NCI-H460 (cell line): ENCODE measurements at regions not wholly inside any gene's neighbourhood (a gene's known extent, or its start where the extent isn't known, plus 50 kb on each side); places are given as distances from the start of the nearest gene placed in this dataset.
"Not testable (repeated sequence)": the region's sequence is repeated elsewhere in the genome, so short reads cannot be mapped to it uniquely, and the experiment has no call there.

ENCODE experiments used
- DNase-seq: peaks from one replicate; pipeline ENCODE4 v3.0.0-alpha.2; 2016; ENCODE audit warnings: low read depth; ENCODE audit errors: extremely low read depth

DNA sequence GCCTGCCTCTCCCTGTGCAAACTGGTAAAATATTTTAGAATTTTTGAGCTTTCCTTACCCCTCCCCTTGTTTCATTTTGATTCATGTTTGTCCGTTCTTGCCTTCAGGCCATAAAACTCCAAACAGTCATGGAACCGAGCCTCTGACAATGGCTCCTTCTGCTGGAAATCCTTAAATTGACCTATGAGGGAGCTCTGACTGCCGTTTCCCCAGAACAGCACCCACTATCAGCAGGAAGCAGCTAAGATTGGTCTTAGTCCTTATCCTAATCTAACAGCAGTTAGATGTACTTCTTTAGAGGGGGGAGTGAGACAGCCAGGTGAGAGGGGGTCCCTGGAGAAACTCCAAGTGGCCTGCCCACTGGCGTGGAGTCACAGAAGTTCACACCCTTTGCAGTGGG is 106.7 kb downstream of the FAM174A start:
- no peak for DNase-seq

DNA sequence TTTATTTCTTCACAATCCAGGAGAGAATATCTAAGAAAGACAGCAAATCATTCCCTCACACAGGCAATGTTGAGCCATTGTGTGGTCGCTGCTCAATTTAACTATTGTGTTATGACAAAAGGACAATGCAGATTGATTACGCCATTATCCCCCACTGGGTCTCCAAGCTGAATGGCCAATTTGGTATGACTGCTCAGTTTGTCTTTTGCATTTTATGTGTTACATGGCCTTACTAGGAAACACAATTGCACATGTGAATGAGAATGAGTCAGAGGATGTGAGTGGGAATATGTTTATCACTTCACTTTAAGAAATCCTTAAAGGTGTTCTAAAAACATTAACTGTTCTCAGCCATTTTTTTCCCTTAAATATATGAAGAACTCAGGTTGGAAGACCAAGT is 108.3 kb downstream of the FAM174A start:
- no peak for DNase-seq

DNA sequence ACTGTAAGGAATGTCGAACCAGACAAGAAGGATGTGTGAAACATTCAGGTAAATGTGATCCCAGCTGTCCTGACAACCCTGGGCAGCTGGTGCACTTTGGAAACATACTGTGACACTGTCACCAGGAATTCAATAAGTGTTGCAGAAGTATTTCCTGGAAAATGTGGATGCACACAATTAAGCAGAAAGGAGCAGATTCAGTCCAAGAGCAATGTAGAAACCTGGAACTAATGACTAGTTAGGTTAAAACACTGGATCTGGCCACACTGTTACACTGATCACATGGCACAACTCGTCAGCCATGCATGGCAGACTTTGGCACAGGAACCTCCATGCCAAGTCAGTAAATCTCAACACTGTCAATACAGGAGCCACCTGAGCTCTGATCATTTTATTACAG is 109.0 kb downstream of the FAM174A start:
- DNase-seq = no peak

DNA sequence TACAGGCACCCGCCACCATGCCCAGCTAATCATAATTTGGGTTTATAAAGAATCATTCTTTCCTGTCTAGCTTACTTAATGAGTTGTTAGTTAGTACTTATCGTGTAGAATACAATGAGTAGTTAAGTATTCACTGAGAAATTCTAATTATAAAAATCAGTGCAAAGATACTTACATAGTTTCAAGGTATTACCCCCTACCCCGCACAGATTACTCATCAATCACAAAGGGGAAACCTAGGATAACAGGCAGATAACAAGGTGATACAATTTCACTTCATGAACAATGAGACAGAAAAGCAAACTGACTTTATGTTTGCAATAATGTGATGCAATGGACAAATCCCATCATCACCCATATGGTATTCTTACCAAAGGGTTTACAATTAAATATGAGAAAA is 109.6 kb downstream of the FAM174A start:
- no peak for DNase-seq

DNA sequence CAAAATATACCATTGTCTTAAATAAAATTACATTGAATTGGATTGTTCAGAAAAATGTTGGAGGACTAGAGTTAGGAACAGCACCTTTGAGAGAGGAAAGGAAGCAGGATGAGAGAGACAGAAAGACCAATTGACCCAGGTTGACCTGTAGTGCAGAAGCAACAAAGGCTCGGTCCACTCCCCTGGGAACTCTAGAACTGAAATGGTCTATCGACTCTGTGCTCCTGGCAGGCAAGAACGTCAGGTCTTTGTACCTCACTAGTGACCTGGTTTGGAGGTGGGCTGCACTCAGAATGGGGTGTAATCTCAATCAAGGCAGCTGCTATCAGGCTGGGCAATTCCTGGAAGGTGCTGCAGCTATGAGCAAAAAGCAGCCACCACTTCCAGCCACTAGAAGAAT is 110.8 kb downstream of the FAM174A start:
- DNase-seq = no peak

DNA sequence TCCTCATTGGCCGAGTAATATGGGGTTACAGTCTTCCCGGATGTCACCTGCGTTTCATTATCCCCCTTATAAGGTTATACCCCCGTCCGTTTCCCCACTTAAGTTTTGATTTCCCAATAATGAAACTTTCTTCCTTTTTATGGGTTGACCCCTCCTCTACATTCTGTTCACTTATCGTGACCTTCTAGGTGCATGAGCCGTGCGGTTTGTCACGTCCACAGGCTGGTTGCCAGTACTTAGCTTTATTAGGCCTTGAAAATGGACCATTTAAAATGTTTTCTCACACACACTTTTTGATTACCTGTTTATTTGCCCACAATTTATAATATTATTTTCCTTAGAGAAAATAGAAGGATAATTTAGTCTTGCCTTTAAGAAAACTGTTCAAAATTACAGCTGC is 111.5 kb downstream of the FAM174A start:
- no peak for DNase-seq

DNA sequence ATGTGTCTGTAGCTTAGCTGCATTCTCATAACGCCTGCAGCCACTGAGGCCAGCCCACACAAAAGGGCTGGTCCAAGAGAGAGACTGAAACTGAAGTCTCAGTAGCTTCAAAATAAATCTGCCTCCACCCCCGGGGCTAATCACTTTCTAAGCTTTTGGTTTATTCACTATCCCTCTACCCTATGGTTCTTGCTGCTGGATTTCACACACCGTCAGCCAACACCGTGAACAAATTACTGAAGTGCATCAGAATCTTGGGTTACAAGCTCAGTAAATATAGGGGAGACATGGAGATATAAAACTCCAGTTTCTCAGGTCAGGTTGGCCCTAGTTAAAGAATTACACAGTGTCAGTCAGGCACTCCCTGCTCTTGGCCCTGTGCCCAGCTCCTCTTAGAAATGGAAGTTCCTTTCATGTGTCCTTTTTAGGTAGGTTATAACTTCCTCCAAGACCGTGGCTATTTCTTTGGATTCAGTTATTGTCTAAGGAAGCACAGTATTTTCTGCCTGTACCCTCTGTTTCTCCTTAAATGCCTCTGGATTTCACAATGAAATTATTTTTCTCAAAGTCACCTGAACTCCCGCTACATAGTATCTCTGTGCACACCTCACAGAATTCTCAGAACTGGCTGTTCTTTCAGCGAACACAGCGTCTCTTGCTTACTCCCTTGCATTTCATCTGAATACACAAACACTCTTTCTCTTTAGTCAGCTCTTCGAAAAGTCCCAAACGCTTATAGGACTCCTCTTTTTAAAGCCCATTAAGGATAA is 112.5 kb downstream of the FAM174A start:
- no peak for DNase-seq

DNA sequence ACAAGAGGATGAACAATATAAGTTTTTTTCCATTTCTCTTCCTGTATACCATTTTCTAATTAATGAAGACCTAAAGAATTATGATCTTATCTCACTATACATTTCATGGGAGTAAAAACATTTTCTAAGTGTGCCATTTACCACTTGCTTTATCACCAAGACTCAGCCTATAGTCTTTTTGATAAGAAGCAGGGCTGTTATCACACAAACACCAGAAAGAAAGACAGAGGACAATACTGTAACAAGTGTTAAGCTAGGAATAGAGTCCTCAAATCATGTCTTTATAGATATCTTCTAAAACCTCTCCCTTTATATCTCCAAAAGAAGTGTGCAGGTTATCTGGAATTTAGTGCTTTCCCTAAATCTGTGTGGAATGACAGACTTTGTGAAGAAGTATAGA is 119.7 kb downstream of the FAM174A start:
- no peak for DNase-seq

DNA sequence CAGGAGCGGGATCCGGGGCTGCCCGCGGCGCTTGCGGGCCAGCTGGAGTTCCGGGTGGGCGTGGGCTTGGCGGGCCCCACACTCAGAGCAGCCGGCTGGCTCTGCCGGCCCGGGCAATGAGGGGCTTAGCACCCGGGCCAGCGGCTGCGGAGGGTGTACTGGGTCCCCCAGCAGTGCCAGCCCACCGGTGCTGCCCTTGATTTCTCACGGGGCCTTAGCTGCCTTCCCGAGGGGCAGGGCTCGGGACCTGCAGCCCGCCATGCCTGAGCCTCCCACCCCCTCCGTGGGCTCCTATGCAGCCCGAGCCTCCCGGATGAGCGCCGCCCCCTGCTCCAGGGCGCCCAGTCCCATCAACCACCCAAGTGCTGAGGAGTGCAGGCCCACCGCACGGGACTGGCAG is 121.6 kb downstream of the FAM174A start:
- not testable (repeated sequence) for DNase-seq

DNA sequence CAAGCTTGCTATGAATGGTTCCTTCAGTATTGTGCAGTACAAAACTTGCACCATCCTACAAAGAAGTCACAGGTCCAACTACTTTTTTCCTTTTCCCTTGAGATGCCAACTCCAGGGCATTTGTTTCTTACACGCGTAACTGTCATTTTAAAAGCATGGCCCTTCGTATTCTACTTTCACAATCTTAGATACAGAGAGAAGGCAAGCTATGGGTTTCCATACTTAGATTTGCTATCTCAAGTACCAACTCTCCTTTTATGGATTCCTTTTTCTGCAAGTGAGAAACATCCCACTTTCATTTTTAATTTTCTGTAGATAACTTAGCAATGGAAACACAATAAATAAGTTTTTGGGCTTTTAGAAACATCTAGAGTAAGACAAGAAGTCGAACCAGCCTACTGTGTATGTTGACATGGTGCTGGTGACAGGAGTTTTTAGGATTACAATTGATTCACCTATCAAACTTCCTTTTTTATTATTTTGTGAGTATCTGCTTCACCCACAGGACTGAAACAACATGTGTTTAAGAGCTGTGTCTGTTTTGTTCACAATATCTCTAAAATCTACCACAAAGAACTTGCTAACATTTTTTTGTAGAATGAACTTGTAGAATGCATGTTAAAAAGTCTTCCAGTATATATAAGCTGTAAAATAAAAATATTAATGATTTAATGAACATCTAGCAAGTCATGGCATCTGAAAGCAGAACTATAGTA is 124.1 kb downstream of the FAM174A start:
- no peak for DNase-seq

DNA sequence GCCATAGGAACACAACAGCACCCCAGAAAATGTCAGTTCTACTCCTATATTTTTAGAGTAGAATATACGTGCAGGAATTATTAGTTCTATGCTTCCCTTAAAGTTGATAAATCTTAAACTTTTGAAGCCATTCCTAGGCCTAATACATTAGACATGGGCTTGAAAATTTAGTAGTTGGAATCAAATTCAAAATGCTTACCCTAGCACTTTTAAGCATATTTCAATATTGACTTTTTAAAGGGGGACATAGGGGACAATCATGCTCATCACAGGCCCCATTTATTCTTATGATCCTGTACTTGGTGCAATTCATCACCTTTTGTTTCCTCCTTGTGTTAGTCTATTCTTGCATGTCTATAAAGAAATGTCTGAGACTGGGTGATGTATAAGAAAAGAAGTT is 129.0 kb downstream of the FAM174A start:
- DNase-seq = no peak

DNA sequence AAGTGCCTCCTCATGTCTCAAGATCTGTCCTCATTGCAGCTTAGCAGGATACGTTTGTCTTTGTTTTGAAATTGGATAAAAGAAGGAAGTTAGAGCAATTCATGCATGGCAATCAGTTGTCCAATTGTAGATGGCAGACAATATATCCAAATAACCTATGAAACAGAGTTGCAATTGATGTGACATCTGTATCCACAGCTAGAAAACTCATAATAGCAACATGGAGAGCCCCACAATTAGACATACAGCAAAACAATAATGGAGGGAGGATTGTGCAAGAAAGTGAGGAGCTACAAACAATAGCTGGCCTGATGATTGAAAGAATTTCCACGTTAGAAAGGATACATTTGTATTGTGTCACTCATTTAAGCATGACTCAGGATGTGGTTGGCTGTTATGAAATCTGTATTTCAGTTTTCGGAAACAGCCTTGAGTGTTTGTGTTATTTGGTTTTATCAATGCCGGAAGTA is 132.0 kb downstream of the FAM174A start:
- DNase-seq = peak; percentile 18

DNA sequence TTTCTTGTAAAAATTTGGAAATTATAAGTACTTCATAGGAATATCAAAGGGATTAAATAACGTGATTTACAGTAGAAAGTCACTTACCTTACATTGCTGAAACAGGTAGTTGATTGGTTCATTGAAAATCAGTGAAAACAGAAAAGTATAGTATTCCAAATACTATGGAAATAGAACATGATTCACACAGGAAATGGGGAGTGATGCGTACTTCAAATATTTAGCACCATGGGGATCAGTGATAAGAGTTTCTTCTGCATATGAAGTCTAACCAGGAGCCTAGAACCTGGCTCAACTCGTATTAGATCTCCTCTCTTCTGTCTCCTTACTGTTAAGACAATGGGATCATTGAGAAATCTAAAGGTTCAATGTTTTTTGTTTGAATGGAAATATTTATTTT is 133.3 kb downstream of the FAM174A start:
- peak; percentile 4 for DNase-seq

DNA sequence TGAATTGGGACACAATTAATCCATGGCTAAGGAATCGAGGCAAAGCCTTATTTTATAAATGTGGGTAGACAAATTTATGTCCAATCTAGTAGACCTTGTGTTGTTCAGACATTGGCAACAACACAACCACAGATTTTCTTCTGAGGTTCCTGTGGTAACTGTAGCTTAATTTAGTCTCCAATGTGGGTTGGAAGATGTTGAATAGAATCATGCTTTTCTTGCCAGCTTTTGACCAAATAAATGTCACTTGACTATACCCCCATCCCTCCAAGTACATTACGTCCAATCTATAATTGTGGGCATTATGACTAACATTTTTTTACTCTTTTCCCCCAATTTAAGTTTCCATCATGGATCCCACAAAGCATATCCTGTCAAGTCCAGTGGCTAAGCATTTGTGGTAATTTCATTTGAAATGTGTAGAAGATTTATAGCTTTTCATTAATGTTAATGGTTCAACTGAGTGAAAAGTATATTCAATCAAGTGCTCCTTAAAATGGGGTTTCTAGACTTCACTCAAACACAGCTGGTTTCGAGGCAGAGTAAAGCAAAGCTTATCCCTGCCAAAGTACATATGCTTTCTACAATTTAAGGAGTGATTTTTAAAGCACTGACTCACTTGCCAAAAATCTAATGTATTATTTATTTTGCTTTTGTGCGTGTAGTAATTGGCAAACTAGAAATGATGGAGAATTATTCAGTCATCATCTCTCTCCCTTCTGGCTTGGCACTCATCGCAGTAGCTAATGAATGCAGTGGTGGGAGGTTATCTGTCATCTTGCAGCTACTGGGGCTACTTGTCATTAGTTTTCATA is 141.8 kb downstream of the FAM174A start:
- DNase-seq = no peak

DNA sequence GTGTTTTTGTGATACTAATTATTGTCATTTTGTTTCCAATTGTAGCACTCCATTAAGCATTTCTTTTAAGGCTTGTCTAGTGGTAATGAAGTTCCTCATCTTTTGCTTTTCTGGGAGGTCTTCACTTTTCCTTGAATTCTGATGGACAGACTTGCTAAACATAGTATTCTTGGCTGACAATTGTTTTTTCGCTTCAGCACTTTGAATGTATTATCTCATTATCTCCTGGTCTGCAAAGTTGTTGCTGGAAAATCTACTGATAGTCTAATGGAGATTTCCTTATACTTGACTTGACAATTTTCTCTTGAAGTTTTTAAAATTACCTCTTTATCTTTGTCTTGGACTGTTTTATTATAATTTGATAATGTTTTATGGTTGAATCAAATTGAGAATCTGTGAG is 147.5 kb downstream of the FAM174A start:
- DNase-seq = no peak

DNA sequence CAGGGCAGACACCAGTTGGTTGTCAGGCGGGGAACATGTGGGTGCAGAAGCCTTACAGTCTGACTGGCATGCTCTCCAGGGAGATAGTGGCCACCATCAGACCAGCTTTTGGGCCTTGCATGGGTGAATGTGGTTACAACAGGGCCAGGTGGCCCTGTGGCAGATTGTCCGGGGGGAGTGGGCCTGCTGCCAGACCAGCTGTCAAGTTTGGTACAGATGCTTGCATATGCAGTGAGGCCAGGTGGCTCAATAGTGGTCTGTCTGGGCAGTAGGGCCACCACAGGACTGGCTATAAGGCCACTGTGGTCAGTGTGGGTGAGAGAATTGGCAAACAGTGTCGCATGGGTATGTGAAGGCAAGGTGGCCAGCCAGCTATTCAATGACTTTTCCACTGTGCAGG is 148.7 kb downstream of the FAM174A start:
- no peak for DNase-seq

DNA sequence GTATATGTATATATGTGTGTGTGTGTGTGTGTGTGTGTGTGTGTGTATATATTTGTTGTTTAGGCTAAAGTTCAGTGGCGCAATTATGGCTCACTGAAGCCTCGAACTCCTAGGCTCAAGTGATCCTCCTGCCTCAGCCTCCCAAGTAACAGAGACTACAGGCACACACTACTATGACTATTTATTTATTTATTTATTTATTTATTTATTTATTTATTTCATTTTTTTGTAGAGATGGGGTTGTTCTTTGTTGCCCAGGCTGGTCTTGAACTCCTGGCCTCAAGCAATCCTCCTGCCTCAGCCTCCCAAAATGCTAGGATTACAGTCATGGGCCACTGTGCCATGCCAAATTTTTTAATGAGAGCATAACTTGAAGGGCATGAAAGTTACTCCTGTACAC is 149.9 kb downstream of the FAM174A start:
- DNase-seq = not testable (repeated sequence)

DNA sequence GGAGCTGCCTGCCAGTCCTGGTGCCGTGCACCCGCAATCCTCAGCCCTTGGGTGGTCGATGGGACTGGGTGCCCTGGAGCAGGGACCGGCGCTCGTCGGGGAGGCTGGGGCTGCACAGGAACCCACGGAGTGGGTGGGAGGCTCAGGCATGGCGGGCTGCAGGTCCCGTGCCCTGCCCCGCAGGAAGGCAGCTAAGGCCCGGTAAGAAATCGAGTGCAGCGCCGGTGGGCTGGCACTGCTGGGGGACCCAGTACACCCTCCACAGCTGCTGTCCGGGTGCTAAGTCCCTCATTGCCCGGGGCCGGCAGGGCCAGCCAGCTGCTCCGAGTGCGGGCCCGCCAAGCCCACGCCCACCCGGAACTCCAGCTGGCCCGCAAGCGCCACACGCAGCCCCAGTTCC is 153.7 kb downstream of the FAM174A start:
- not testable (repeated sequence) for DNase-seq

DNA sequence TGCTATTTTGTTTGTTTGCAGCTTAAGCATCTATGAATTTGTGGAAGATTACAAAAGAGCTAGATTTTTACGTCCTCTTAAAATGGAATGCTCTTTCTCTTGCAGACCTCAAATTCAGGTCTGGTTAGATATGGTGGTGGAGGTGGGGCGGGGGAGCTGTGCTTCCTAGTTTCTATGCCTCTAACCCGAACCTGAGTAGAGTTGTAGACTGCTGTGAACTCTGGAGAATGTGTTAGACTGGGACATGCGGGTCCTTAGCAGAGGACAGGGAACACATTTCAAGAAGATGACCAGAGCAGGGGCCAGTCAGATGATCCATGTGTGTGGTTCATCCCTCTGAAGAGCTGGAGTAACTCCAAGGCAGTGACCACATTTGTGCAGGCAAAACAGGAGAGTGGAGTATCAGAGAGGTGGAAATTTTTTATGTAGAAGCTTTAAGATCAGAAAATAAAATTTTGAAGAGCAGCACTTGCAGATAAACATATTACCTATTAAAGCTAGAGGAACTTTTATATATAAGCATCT is 154.9 kb downstream of the FAM174A start:
- no peak for DNase-seq

DNA sequence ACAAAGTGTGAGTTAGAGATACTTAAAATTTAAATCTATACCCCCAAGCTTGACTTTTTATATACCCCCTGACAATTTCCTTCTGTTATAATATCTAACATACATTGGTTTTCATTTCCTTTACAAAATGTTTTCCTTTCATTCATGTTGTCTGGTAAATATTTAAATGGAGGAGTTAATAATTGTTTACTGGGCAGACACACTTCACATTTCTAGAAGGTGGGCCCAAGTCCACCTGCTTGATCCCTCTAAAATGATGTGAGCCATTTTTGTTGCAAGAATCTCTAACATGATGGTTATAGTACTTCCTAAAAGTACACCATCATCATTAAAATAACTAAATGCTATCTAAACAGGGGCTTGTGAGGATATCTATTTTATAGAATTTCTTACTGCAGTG is 155.9 kb downstream of the FAM174A start:
- DNase-seq = no peak

DNA sequence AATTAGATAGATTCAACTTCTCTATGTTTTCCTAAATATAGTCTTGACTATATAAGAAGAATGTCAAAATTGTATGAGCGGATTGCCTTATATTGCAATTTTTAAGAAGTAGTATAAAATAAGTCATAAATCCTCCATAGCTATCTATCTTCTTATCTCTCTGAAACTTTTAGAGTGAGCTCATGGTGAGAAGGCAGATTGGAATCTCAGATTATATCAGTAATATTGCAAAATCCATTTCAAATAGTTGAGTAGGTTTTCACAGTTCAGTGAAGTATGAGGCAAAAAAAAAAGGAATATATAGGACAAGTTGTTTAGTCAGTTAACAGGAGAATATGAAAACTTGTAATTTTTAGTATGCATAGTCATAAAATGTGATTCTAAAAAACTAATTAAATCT is 156.4 kb downstream of the FAM174A start:
- DNase-seq = peak; percentile 4
